ENCODE measurements at regions not wholly inside any gene's neighbourhood (a gene's known extent, or its start where the extent isn't known, plus 50 kb on each side); places are given as distances from the start of the nearest gene placed in this dataset.

DNA sequence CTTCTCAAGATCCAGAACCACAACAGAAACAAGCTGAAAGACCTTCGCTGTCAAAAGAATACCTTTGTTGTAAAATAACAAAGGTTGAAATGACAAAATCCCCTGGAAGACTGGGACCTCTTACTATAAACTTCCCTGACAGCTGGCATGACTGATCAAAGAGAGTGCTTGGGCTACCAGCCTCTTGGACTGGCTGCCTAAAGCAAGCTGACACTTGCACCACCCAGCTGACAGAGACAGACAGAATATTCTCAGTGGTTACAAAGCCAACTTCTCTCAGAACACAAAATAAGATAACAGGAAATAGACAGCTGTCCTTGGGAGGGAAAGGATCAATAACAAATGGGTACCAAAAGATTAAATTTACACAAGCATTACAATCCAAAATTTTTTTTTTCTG is 241.7 kb upstream of the SPOCK3 start:
- Histone ChIP-seq H3K9me3 (ENCODE audit: control insufficient read depth, insufficient read depth, low read depth, low read length) (no peaks in the 10 kb centered on the region), H3K4me3 (ENCODE audit: low read depth, low read length) (no peak overlapping the region), H3K4me1 (ENCODE audit: control insufficient read depth, insufficient read depth, low read length) (no peaks in the 10 kb centered on the region), H3K9ac (ENCODE audit: low read length) (no peak overlapping the region), H3K27ac (ENCODE audit: low read depth, low read length) (no peak overlapping the region), H3K27me3 (ENCODE audit: control insufficient read depth, insufficient read depth, low read length) (no peaks in the 10 kb centered on the region), H3K36me3 (ENCODE audit: control insufficient read depth, insufficient read depth, low read length) (no peaks in the 10 kb centered on the region)

DNA sequence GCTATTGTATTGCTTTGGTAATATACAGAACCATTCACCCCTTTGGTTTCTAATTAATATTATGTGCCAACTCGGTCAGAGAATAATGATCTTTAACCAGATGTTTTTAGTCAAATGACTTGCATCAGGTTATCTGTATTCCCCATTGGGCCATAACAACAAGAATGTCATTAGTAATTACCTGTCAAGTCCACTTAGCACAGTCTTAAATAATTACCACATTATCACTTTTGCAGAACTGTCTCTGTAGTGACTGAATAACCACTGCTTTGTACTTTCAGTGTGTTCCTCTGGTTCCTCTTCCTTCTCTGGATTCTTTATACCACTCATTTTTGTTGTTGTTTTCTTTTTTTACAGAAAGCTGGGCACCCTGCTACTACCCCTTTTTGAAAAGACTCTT is 257.7 kb upstream of the SPOCK3 start:
- Histone ChIP-seq H3K4me1 (ENCODE audit: control insufficient read depth, insufficient read depth, low read length) (no peaks in the 10 kb centered on the region), H3K9ac (ENCODE audit: low read length) (no peak overlapping the region), H3K27me3 (ENCODE audit: control insufficient read depth, insufficient read depth, low read length) (no peaks in the 10 kb centered on the region), H3K27ac (ENCODE audit: low read depth, low read length) (no peak overlapping the region), H3K9me3 (ENCODE audit: control insufficient read depth, insufficient read depth, low read depth, low read length) (peaks cover 23% of the 10 kb centered on the region), H3K36me3 (ENCODE audit: control insufficient read depth, insufficient read depth, low read length) (no peaks in the 10 kb centered on the region), H3K4me3 (ENCODE audit: low read depth, low read length) (no peak overlapping the region)

DNA sequence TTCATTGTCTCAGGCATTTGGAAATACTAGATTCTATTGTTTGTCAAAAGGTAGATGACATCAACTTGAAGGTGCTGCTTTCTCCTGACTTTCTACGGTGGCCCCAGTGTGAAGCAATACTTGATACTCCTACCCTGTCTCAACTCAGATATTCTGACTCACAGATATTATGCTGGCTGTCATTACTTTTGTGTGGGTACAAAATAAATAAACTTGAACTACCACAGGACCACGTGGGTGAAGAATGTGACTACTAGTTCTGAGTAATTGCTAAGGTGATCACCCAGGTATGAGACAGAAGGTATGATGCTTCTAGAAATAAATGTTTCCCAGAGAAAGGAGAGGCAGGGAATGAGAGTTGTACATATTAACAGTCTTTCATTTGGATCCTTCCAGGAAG is 275.3 kb upstream of the SPOCK3 start:
- no peaks in the 10 kb centered on the region for H3K4me1 ChIP-seq (ENCODE audit: control insufficient read depth, insufficient read depth, low read length)
- H3K9me3 ChIP-seq (ENCODE audit: control insufficient read depth, insufficient read depth, low read depth, low read length) = no peaks in the 10 kb centered on the region
- no peak overlapping the region for H3K27ac ChIP-seq (ENCODE audit: low read depth, low read length)
- no peaks in the 10 kb centered on the region for H3K36me3 ChIP-seq (ENCODE audit: control insufficient read depth, insufficient read depth, low read length)
- no peaks in the 10 kb centered on the region for H3K27me3 ChIP-seq (ENCODE audit: control insufficient read depth, insufficient read depth, low read length)
- H3K4me3 ChIP-seq (ENCODE audit: low read depth, low read length) = no peak overlapping the region
- no peak overlapping the region for H3K9ac ChIP-seq (ENCODE audit: low read length)

DNA sequence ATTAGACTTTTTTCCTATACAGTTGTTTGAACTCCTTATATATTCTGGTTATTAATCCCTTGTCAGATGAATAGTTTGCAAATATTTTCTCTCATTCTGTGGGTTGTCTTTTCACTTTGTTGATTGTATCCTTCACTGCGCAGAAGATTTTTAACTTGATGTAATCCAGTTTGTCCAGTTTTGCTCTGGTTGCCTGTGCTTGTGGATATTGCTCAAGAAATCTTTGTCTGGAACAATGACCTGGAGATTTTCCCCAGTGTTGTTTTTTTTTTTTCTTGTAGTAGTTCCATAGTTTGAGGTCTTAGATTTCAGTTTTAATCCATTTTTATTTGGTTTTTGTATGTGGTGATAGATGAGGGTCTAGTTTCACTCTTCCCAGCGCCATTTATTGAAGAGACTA is 289.8 kb upstream of the SPOCK3 start:
- Histone ChIP-seq H3K27ac (ENCODE audit: low read depth, low read length) (no peak overlapping the region), H3K4me3 (ENCODE audit: low read depth, low read length) (no peak overlapping the region)

DNA sequence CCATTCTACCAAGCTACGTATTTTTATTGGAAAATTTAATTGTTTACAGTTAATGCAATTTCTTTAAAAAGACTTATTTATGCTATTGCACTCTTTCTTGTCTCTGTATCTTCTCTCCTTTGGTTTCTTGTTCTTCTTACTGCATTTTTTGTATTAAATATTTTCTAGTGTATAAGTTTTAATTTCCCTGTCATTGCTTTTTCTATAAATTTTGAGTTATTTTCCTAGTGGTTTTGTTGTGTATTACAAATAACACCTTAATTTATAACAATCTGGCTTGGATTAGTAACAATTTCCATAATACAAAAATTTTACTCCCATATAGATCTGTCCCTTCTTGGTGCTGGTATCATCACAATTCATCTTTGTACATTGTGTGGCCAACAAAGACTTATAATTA is 303.5 kb upstream of the SPOCK3 start:
- H3K36me3 ChIP-seq (ENCODE audit: control insufficient read depth, insufficient read depth, low read length) = no peaks in the 10 kb centered on the region
- H3K9me3 ChIP-seq (ENCODE audit: control insufficient read depth, insufficient read depth, low read depth, low read length) = peaks cover 2% of the 10 kb centered on the region
- 0 out of 2 replicates have a peak, but pooled peaks cover 3% of the 10 kb centered on the region for H3K4me1 ChIP-seq (ENCODE audit: control insufficient read depth, insufficient read depth, low read length)
- H3K27me3 ChIP-seq (ENCODE audit: control insufficient read depth, insufficient read depth, low read length) = no peaks in the 10 kb centered on the region
- H3K9ac ChIP-seq (ENCODE audit: low read length) = no peak overlapping the region
- no peak overlapping the region for H3K27ac ChIP-seq (ENCODE audit: low read depth, low read length)
- no peak overlapping the region for H3K4me3 ChIP-seq (ENCODE audit: low read depth, low read length)

More for the DNA sequence above, 289.8 kb upstream of the SPOCK3 start:
- H3K9me3 ChIP-seq (ENCODE audit: control insufficient read depth, insufficient read depth, low read depth, low read length) = no peaks in the 10 kb centered on the region
- H3K9ac ChIP-seq (ENCODE audit: low read length) = no peak overlapping the region
- H3K27me3 ChIP-seq (ENCODE audit: control insufficient read depth, insufficient read depth, low read length) = no peaks in the 10 kb centered on the region
- H3K36me3 ChIP-seq (ENCODE audit: control insufficient read depth, insufficient read depth, low read length) = no peaks in the 10 kb centered on the region
- H3K4me1 ChIP-seq (ENCODE audit: control insufficient read depth, insufficient read depth, low read length) = no peaks in the 10 kb centered on the region

DNA sequence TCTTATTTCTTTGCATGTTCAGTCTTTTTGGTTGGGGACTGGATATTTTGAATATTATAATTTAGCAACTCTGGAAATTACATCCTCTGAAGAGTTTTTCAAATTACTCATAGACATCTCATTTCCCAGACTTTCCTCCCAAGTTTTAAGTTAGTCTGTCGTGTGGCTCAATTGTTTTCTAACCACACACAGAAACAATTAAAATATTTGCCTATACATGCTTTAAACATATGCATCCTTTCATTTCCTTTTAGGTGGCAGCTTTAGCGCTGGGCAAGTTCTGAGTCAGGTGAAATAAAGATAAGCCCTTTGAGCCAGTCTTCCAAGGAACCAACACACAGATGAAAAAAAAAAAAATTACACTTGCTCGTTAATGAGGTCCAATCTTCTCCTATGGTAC is 307.0 kb upstream of the SPOCK3 start:
- H3K36me3 ChIP-seq (ENCODE audit: control insufficient read depth, insufficient read depth, low read length) = no peaks in the 10 kb centered on the region
- H3K9me3 ChIP-seq (ENCODE audit: control insufficient read depth, insufficient read depth, low read depth, low read length) = no peaks in the 10 kb centered on the region
- H3K4me3 ChIP-seq (ENCODE audit: low read depth, low read length) = no peak overlapping the region
- no peak overlapping the region for H3K27ac ChIP-seq (ENCODE audit: low read depth, low read length)
- H3K27me3 ChIP-seq (ENCODE audit: control insufficient read depth, insufficient read depth, low read length) = no peaks in the 10 kb centered on the region
- no peaks in the 10 kb centered on the region for H3K4me1 ChIP-seq (ENCODE audit: control insufficient read depth, insufficient read depth, low read length)
- no peak overlapping the region for H3K9ac ChIP-seq (ENCODE audit: low read length)

DNA sequence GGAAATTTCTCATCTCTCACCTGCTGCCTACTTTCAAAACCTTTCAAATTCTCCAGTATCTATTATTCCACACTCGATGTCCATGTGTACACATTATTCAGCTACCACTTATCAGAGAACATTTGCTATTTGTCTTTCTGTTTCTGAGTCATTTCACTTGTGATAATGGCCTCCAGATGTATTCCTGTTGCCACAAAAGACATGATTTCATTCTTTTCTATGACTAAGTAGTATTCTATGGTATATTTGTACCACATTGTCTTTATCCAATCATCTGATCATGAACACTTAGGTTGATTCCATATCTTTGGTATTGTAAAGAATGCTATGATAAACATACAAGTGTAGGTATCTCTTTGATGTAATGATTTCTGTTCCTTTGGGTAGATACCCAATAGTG is 310.1 kb upstream of the SPOCK3 start:
- H3K4me3 ChIP-seq (ENCODE audit: low read depth, low read length) = no peak overlapping the region
- no peaks in the 10 kb centered on the region for H3K36me3 ChIP-seq (ENCODE audit: control insufficient read depth, insufficient read depth, low read length)
- H3K27ac ChIP-seq (ENCODE audit: low read depth, low read length) = no peak overlapping the region
- H3K4me1 ChIP-seq (ENCODE audit: control insufficient read depth, insufficient read depth, low read length) = no peaks in the 10 kb centered on the region
- no peaks in the 10 kb centered on the region for H3K9me3 ChIP-seq (ENCODE audit: control insufficient read depth, insufficient read depth, low read depth, low read length)
- no peaks in the 10 kb centered on the region for H3K27me3 ChIP-seq (ENCODE audit: control insufficient read depth, insufficient read depth, low read length)
- no peak overlapping the region for H3K9ac ChIP-seq (ENCODE audit: low read length)

DNA sequence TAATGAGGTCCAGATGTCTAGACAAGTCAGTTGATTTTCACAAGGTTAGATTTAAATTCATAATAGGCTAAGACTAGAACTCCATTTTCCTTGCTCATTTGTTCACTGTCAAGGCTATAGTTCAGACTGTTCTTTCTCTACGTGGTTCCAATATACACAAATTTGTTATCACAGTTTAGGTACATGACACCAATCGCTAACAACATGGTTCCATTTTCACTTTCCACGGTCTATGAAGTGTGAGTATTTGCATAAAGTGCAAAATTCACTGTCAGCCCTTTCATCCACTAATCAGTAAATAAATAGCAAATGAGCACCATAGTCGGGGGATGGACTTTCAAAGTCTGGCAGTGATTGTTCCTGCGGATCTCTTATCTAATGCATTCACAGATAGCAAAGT is 315.7 kb upstream of the SPOCK3 start:
- Histone ChIP-seq H3K27ac (ENCODE audit: low read depth, low read length) (no peak overlapping the region), H3K36me3 (ENCODE audit: control insufficient read depth, insufficient read depth, low read length) (no peaks in the 10 kb centered on the region), H3K9me3 (ENCODE audit: control insufficient read depth, insufficient read depth, low read depth, low read length) (no peaks in the 10 kb centered on the region), H3K27me3 (ENCODE audit: control insufficient read depth, insufficient read depth, low read length) (no peaks in the 10 kb centered on the region), H3K9ac (ENCODE audit: low read length) (no peak overlapping the region), H3K4me1 (ENCODE audit: control insufficient read depth, insufficient read depth, low read length) (no peaks in the 10 kb centered on the region), H3K4me3 (ENCODE audit: low read depth, low read length) (no peak overlapping the region)

DNA sequence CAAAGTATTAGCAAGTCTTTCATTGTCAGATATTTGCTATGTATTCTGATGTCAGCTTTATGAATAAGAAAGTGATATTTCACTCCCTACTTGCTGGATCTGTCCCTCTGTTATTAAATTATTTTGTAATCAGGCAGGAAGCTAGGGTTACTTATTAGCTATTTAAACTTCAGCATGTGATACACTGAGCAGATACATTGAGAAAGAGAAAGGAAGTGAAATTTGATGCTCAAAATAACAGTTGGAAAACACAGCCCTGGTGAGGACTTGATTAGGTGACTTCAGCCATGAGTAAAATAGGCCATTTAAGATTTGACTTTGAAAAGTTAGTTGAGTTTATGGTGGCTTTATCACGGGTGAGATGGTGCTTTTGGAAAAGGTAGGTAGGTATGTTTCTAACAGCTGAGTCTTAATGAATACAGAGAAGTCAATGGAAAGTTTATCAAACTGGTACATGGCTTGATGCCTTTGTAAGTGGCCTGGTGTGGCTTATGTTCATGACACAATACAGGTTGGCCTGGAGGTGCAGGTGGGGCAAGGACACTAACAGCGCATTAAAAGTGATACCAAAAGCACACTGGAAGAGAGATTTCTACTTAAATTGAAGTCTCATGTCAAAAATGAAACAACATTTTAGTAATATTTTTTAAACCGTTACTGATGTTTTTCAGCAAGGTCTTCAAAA is 321.2 kb upstream of the SPOCK3 start:
- H3K9me3 ChIP-seq (ENCODE audit: control insufficient read depth, insufficient read depth, low read depth, low read length) = peaks cover 5% of the 10 kb centered on the region; the same call in 1 of the 2 replicates
- no peak overlapping the region for H3K4me3 ChIP-seq (ENCODE audit: low read depth, low read length)

DNA sequence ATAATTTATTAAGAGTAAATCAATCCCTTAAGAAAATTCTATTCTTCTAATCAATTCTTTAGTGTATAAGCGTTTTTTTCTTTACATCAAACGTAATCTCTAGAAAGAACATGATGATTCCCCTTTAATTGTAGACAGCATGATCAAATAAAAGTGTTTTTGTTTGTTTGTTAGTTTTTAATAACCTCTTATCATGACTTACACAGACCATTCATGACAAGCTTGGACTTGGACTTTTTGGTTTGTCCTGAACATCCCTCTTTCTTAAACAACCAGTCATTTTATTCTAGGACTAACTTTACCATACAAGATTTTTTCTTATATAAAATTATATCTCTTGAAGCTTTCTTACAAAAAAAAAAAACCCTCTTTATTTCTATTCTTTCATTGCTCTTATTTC is 344.6 kb upstream of the SPOCK3 start:
- no peaks in the 10 kb centered on the region for H3K4me1 ChIP-seq (ENCODE audit: control insufficient read depth, insufficient read depth, low read length)
- H3K27ac ChIP-seq (ENCODE audit: low read depth, low read length) = no peak overlapping the region
- no peak overlapping the region for H3K4me3 ChIP-seq (ENCODE audit: low read depth, low read length)
- no peaks in the 10 kb centered on the region for H3K36me3 ChIP-seq (ENCODE audit: control insufficient read depth, insufficient read depth, low read length)
- H3K9ac ChIP-seq (ENCODE audit: low read length) = no peak overlapping the region
- peaks cover 41% of the 10 kb centered on the region for H3K9me3 ChIP-seq (ENCODE audit: control insufficient read depth, insufficient read depth, low read depth, low read length)
- H3K27me3 ChIP-seq (ENCODE audit: control insufficient read depth, insufficient read depth, low read length) = no peaks in the 10 kb centered on the region

More for the DNA sequence above, 321.2 kb upstream of the SPOCK3 start:
- no peaks in the 10 kb centered on the region for H3K36me3 ChIP-seq (ENCODE audit: control insufficient read depth, insufficient read depth, low read length)
- H3K27ac ChIP-seq (ENCODE audit: low read depth, low read length) = no peak overlapping the region
- no peaks in the 10 kb centered on the region for H3K4me1 ChIP-seq (ENCODE audit: control insufficient read depth, insufficient read depth, low read length)
- H3K27me3 ChIP-seq (ENCODE audit: control insufficient read depth, insufficient read depth, low read length) = no peaks in the 10 kb centered on the region
- H3K9ac ChIP-seq (ENCODE audit: low read length) = no peak overlapping the region

DNA sequence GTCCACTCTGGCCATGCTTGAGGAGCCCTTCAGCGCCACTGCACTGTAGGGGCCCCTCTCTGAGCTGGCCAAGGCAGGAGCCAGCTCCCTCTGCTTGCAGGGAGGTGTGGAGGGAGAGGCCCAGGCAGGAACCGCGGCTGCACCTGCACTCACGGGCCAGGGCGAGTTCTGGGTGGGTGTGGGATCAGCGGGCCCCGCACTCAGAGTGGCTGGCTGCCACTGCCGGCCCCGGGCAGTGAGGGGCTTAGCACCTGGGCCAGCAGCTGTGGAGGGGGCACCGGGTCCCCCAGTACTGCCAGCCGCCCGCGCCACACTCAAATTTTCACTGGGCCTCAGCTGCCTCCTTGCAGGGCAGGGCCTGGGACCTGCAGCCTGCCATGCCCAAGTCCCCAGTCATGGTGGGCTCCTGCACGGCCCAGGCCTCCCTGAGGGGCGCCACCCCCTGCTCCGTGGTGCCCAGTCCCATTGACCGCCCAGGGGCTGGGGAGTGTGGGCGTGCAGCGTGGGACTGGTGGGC is 347.2 kb upstream of the SPOCK3 start:
- H3K4me1 ChIP-seq (ENCODE audit: control insufficient read depth, insufficient read depth, low read length) = no peaks in the 10 kb centered on the region
- no peaks in the 10 kb centered on the region for H3K36me3 ChIP-seq (ENCODE audit: control insufficient read depth, insufficient read depth, low read length)
- H3K9me3 ChIP-seq (ENCODE audit: control insufficient read depth, insufficient read depth, low read depth, low read length) = peaks cover 39% of the 10 kb centered on the region
- H3K27me3 ChIP-seq (ENCODE audit: control insufficient read depth, insufficient read depth, low read length) = no peaks in the 10 kb centered on the region
- no peak overlapping the region for H3K4me3 ChIP-seq (ENCODE audit: low read depth, low read length)
- H3K27ac ChIP-seq (ENCODE audit: low read depth, low read length) = no peak overlapping the region
- no peak overlapping the region for H3K9ac ChIP-seq (ENCODE audit: low read length)

Measured in HUES6 (cell line).